ENCODE measurements at regions not wholly inside any gene's neighbourhood (a gene's known extent, or its start where the extent isn't known, plus 50 kb on each side); places are given as distances from the start of the nearest gene placed in this dataset.

- Histone ChIP-seq H3K27ac (ENCODE audit: low read depth, low read length) (no peak overlapping the region), H3K4ac (replicated peaks; ENCODE audit: insufficient read length, low read depth, low read length) (no peak overlapping the region), H3K14ac (ENCODE audit: insufficient read length) (no peak overlapping the region), H3K79me1 (ENCODE audit: low read depth, low read length) (no peaks in the 10 kb centered on the region), H4K5ac (ENCODE audit: insufficient read length, low read depth, low read length) (no peak overlapping the region), H3K56ac (replicated peaks; ENCODE audit: insufficient read length, low read depth, low read length) (no peak overlapping the region), H4K20me1 (replicated peaks in 1 of 2; ENCODE audit: control insufficient read depth in 1 of 2, insufficient read depth in 2 of 2, low read length in 2 of 2) (no peaks in the 10 kb centered on the region), H3K4me2 (ENCODE audit: insufficient read depth in 1 of 2, low read depth in 2 of 2, low read length in 2 of 2) (no peak overlapping the region), H2BK5ac (ENCODE audit: low read depth, low read length) (no peak overlapping the region), H3K79me2 (ENCODE audit: control insufficient read depth in 1 of 2, insufficient read depth in 2 of 2, low read length in 2 of 2) (no peaks in the 10 kb centered on the region), H2BK12ac (ENCODE audit: low read depth, low read length) (no peak overlapping the region), H3K9me3 (ENCODE audit: insufficient read depth in 2 of 2, low read depth in 1 of 2, low read length in 1 of 2) (peaks cover 3 to 10% of the 10 kb centered on the region in 2 experiments; a peak in 3 of 4 replicates), H4K91ac (replicated peaks; ENCODE audit: insufficient read length, low read length) (no peak overlapping the region), H2BK120ac (replicated peaks; ENCODE audit: low read depth, low read length) (no peak overlapping the region), H2BK20ac (ENCODE audit: low read length) (no peak overlapping the region), H2BK15ac (ENCODE audit: low read length) (no peak overlapping the region), H3K4me3 (ENCODE audit: extremely low read depth in 1 of 4, insufficient read depth in 2 of 4, low read depth in 3 of 4, low read length in 4 of 4) (no peak overlapping the region), H3K23ac (ENCODE audit: insufficient read length) (no peak overlapping the region), H3K23me2 (ENCODE audit: low read depth, low read length) (no peaks in the 10 kb centered on the region), H4K8ac (ENCODE audit: extremely low read depth, insufficient read depth, low read length) (no peak overlapping the region), H2AFZ (ENCODE audit: low read length) (no peak overlapping the region), H2AK5ac (ENCODE audit: low read depth, low read length) (no peak overlapping the region), H3K4me1 (replicated peaks in 1 of 4; ENCODE audit: control insufficient read depth in 3 of 4, insufficient read depth in 4 of 4, low read length in 3 of 4) (no peaks in the 10 kb centered on the region; a peak in 1 of 7 replicates), H3K18ac (ENCODE audit: extremely low read depth, low read length) (no peak overlapping the region), H3K36me3 (ENCODE audit: control insufficient read depth in 2 of 4, insufficient read depth in 4 of 4, low read length in 3 of 4) (no peaks in the 10 kb centered on the region), H3K27me3 (replicated peaks in 1 of 4; ENCODE audit: control insufficient read depth in 3 of 4, extremely low read depth in 1 of 4, insufficient read depth in 3 of 4, low read length in 3 of 4) (peaks cover 0 to 1% (median 0%) of the 10 kb centered on the region in 4 experiments; a peak in 1 of 7 replicates), H3K9ac (replicated peaks in 1 of 4; ENCODE audit: extremely low read depth in 1 of 4, low read depth in 3 of 4, low read length in 3 of 4) (no peak overlapping the region)
- TF ChIP-seq RAD21 (IDR thresholded peaks at IDR 0.05 in 1 of 2, conservative IDR thresholded peaks at IDR 0.05 in 1 of 2; ENCODE audit: low read depth in 2 of 2, low read length in 2 of 2) (peak; percentile 44 to 63), CTCF (IDR thresholded peaks at IDR 0.05; ENCODE audit: control extremely low read depth in 1 of 3, insufficient read depth in 1 of 3, low read depth in 1 of 3, low read length in 3 of 3) (peak in 2 of 3 experiments; percentile 28 to 37; a peak in 1 of 4 replicates), MAFK (IDR thresholded peaks at IDR 0.05; ENCODE audit: low read depth, low read length) (no peak)
- POLR2A ChIA-PET (ENCODE audit: partially characterized antibody) = no interaction called here
- FAIRE-seq (no peak), DNase-seq (ENCODE audit: low read depth in 1 of 2, low spot score in 2 of 2) (no peak)
- CTCF ChIA-PET (ENCODE audit: partially characterized antibody) = interaction anchor here (0.5 to 3.5 kb wide), 24 partner anchors 10 to 979 kb away, joined by 3 to 19 read pairs (median 4); no protein-coding TSS in a partner anchor
Measured at GRCh38 chr5:15993919-15994318, 185.7 kb downstream of the MARCHF11 start.

Data from H1 (cell line).